ENCODE measurements at regions not wholly inside any gene's neighbourhood (a gene's known extent, or its start where the extent isn't known, plus 50 kb on each side); places are given as distances from the start of the nearest gene placed in this dataset.

- DNase-seq (ENCODE audit: low read depth in 1 of 2, low spot score in 1 of 2) = no peak
Observed at GRCh38 chr11:15800111-15800800, 556.1 kb downstream of the SOX6 start.

GRCh38 chr11:15801126-15801525 lies 555.2 kb downstream of the SOX6 start:
- no peak for DNase-seq (ENCODE audit: low read depth in 1 of 2, low spot score in 1 of 2)

- DNase-seq (ENCODE audit: low read depth in 1 of 2, low spot score in 1 of 2) = no peak
Observed at GRCh38 chr11:15801616-15802015, 554.7 kb downstream of the SOX6 start.

GRCh38 chr11:15805726-15806125 lies 550.6 kb downstream of the SOX6 start:
- no peak for DNase-seq (ENCODE audit: low read depth in 1 of 2, low spot score in 1 of 2)

DNA sequence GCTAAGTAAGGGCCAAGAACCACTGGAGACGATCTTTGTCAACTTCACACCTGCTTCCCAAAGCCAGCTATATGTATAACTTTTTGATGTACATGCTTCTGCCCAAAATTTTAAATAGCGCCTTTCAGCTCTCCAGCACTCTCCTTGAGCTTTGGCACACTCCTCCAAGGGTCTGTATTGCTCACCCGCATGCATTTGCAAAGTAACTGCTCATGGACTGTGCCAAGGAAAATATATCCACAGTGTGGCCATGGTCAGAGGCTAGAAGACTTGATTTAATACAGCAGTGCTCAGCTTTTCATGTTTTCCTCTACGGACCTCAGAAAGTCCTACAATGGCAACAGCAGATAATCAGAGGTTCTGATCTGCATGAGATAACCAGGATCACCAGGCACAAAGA lies 550.1 kb downstream of the SOX6 start:
- DNase-seq (ENCODE audit: low read depth in 1 of 2, low spot score in 1 of 2) = no peak

- no peak for DNase-seq (ENCODE audit: low read depth in 1 of 2, low spot score in 1 of 2)
Observed at GRCh38 chr11:15807827-15808226, 548.5 kb downstream of the SOX6 start.

DNA sequence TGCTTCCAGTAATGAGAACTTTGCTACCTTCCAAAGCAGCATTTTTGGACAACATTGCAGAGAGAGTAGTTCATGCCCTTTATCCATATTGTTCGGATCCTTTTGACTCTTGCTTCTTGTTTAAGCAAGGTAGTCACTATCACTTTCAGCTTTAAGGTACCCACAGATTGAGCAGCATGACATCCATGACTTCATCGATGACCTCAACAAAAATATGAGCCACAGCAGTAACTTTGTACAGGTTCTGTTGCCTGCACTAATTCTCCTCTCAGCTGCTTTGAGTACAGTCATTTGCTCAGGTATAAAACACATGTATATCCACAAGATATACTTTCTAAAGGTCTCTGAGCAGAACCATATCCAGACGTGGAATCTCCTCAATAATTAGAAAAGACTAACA lies 546.3 kb downstream of the SOX6 start:
- DNase-seq (ENCODE audit: low read depth in 1 of 2, low spot score in 1 of 2) = no peak

DNA sequence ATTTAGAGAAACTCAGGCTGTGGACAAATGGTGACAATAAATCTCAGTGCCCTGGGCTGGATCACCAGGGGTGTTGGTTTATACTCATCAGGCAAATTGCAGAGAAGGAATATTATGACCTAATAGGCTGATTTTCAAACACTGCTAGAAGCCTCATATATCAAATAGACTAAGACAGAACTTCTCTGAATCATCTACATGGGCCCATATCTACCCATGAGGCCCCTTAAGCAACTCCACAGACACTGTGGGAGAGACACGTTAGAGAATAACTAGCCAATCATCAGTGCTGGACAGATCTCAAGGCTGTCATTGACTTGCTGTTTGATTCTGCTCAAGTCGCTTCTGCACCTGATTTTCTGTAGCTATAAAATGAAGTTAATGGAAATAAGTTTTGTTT lies 545.8 kb downstream of the SOX6 start:
- DNase-seq (ENCODE audit: low read depth in 1 of 2, low spot score in 1 of 2) = no peak

- DNase-seq (ENCODE audit: low read depth in 1 of 2, low spot score in 1 of 2) = no peak
Observed at GRCh38 chr11:15815246-15816195, 540.8 kb downstream of the SOX6 start.

DNA sequence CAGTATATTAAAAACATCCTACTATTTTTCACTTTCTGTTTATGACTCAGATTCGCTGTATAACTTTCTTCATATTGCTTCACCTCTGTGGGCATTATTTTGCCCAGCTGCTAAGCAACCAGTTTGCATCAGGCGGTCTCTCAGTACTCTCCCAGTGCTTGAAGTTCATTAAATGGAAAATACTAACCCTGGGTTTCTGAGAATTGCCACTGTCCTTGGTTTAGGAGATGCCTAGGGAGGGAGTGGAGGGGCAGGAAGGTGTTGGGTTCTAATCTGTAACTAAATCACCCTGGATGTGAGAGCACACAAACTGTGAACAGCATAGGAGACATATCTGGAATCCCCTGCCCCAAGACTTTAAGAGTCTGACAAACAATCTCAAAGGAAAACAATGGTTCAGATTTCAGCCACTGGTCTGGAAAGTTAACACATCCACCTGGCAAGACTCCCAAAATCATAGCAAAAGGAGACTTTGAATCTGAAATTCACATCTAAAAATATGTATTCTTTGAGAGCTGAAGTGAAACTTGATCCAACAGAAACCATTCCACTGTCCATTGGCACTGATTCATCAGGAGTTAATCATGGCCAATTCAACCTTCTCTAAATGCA lies 540.0 kb downstream of the SOX6 start:
- no peak for DNase-seq (ENCODE audit: low read depth in 1 of 2, low spot score in 1 of 2)

DNA sequence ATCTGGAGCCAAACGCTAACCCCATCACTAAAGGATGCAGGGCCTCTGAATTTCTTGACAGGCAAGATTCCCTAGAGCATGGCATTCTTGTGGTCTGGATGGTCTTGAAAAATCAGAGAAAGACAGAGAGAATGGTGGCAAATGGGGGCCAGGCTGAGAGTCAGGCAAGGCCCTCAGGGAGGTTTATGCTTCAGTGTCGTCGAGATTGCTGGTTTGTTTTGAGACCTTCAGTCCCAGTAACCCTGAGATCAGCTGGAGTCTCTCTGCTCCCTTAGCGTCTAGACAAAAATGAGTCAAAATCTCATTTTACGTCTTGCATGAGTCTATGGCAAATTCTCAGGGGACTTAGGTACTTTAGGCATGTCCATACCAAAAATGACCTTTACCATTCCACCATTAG lies 539.3 kb downstream of the SOX6 start:
- no peak for DNase-seq (ENCODE audit: low read depth in 1 of 2, low spot score in 1 of 2)

DNA sequence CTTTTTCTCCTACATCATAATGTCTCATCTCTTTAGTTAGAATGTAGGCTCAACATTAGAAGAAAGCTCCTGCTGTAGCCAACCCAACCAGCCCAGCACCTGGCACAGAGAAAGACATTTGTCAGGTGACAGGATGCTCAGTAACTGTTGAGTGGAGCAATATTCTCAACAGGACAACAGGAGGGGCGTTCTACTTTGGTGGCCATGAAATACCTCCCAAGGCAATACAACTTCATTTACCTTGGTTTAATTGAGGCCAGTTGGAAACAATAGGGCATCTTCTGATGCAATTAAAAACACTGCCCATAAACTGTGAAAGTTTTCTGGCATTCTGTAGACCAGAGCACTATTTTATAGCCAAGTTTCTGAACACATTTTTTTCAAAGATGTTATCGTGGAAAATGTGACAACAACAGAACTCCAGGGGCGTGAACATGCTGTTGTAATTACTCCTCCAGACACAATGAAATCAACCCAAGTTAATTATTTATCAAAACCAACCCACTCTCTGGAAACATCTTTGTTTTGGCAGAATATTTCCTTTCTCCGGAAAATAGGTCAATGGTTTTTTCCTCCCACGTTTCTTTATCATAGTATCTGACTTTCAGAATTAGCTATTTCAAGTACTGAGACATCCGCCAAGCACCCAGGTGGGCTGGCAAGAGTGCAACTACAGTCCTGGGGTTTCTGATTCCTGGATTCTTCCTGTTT lies 538.1 kb downstream of the SOX6 start:
- no peak for DNase-seq (ENCODE audit: low read depth in 1 of 2, low spot score in 1 of 2)

DNA sequence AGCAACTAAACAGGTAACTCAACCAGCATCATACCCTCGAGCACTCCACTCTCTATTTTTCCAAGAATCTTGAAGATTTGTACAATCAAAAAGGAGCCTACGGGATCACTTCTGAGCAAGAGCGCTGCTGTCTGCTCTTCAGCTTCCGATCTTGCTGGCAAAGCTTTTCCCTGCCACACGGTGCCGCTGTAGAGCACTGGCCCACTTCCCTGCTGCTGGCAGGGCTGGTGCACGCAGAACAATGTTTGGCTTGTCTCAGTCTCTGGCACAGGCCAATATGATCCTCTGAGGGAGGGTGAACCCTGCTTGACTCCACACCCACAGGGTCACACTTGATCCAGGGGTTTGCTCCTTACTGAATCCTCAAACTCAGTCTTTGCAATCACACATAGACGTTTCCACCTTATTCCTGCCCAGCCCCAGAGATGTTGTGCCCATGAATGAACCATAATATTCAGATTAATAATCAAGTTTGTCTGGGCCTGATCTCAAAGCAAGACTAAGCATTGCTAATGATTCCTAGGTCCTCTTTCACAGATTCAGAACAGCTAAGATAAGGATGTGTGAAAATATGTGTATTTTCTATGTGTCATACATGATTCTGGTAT lies 536.6 kb downstream of the SOX6 start:
- peak in 1 of 2 donors; percentile 28 for DNase-seq (ENCODE audit: low read depth in 1 of 2, low spot score in 1 of 2)

- DNase-seq (ENCODE audit: low read depth in 1 of 2, low spot score in 1 of 2) = no peak
Observed at GRCh38 chr11:15821451-15821850, 534.9 kb downstream of the SOX6 start.

DNA sequence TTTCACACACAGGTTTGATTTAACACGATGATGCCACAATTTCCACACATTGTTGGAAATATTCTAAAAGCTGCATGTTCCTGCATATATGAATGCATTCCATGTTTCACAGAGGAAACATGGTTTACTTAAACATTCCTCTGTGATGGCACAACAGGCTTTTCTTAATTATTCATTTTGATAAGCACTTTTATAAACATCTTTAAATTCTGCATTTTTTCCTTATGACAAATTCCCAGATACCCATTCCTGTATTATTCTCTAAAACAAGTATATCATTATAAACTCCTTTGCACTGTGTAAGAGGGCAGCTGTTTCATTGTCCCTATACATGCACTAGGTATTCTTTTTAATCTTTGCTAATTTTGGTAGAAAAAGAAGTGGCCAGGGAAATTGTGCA lies 532.3 kb downstream of the SOX6 start:
- no peak for DNase-seq (ENCODE audit: low read depth in 1 of 2, low spot score in 1 of 2)

DNA sequence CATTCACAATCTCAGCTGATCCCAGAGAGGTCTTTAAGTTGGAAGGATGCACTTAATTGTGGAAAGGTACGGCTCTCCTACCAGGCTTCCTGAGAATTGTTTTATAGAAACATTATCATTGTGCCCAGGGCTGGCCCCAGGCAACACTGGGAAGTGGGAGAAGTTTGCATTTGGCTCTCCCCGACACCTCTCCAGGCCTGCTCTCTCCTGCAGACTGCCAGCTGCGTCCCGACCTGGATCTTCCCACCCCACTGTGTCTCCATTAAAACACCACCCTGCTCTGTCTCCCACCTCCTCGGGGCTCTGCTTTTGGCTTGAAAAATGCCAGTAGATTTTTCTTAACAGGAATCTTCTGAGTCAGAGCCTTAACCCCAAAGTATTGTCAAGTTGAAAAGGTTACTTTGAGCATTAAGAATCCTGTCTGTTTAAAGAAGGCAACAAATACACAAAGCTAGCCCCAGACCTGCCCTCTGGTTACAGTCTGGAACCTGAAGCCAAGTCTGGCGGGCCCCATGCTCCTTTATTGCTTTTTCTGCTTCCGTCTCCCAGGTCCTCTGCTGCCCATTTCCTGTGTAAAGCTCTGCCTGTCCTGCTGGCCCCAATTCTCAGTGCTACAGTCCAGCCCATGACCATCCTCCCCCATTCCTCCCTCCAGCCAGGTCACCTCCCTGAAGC lies 530.2 kb downstream of the SOX6 start:
- DNase-seq (ENCODE audit: low read depth in 1 of 2, low spot score in 1 of 2) = no peak

DNA sequence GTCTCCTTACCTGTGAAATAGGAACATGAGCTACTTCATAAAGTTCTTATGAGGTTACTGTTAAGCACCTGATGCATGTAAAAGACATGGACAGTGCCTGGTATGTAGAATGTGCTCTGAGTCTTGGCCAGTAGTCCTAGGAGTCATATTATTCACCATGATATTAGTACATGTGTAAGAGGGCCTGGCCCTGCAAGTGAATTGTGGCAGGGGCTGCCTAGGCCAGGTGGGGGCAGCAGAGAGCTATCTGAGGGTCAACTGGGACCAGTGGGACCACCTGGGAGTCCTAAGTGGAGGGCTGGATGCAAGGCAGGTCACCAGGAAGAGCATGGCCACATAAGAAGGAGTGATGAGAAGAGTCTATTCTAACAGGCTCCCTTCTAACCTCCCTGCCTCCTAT lies 529.5 kb downstream of the SOX6 start:
- DNase-seq (ENCODE audit: low read depth in 1 of 2, low spot score in 1 of 2) = no peak

GRCh38 chr11:15828215-15828853 lies 528.0 kb downstream of the SOX6 start:
- no peak for DNase-seq (ENCODE audit: low read depth in 1 of 2, low spot score in 1 of 2)

DNA sequence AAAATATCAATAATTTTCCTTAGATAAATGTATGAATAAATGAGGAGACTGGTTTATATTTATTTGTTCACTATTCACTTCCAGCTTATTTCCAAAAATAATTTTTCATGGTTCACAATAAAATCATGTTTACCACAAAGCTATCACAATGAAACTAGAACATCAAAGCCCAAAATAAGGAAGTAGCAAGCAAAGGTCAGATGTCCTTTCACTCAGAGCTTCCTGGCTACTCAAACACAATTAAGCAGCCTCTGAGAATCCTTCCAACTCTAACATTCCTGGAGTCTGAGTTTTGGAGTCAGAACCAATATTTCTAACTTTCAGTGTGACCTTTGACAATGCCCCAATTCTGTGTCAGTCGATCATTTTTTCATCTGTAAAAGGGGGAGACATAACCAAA lies 527.0 kb downstream of the SOX6 start:
- no peak for DNase-seq (ENCODE audit: low read depth in 1 of 2, low spot score in 1 of 2)

Measured in stimulated activated CD4-positive, alpha-beta T cell treated with anti-CD3 and anti-CD28 coated beads, Interleukin-15, amount 100 ng/mL, for 1 hour (primary cell).